Left ventricle myocardium inferior (tissue), 1 donor: ENCODE measurements at regions not wholly inside any gene's neighbourhood (a gene's known extent, or its start where the extent isn't known, plus 50 kb on each side); places are given as distances from the start of the nearest gene placed in this dataset.

Experiments
- DNase-seq: peaks from one replicate; pipeline ENCODE4 v3.0.0-alpha.2; 2020
- H3K27ac ChIP-seq: fragments of 200-600 bp; replicated peaks from 2 replicates; pipeline ENCODE4 v1.8.0; 2021
- H3K27me3 ChIP-seq: fragments of 200-600 bp; 2 replicates; pipeline ENCODE4 v1.8.0; 2021; ENCODE audit warnings: low read depth
- H3K36me3 ChIP-seq: fragments of 200-600 bp; 2 replicates; pipeline ENCODE4 v1.8.0; 2021
- H3K4me1 ChIP-seq: fragments of 200-600 bp; 2 replicates; pipeline ENCODE4 v1.8.0; 2021
- H3K4me3 ChIP-seq: fragments of 200-600 bp; 2 replicates; pipeline ENCODE4 v1.8.0; 2021; ENCODE audit warnings: mild to moderate bottlenecking, moderate library complexity
- H3K9me3 ChIP-seq: fragments of 200-600 bp; replicated peaks from 2 replicates; pipeline ENCODE4 v1.8.0; 2021
- CTCF ChIP-seq: fragments of 200-600 bp; IDR thresholded peaks from 2 replicates; pipeline ENCODE4 v1.8.0; 2021; ENCODE audit warnings: antibody characterized with exemption, mild to moderate bottlenecking, borderline replicate concordance
- intact Hi-C: fragments of 100-400 bp; cut with micrococcal nuclease; formaldehyde crosslinking; loops from one replicate; pipeline ENCODE4 v1.11.0; 2022
- donor health status: DM: no; HTN: yes; CAD: no; lungs with severe emphysema.

- Histone ChIP-seq H3K36me3 (no peaks in the 10 kb centered on the region), H3K4me3 (no peak overlapping the region), H3K27me3 (no peaks in the 10 kb centered on the region), H3K4me1 (no peaks in the 10 kb centered on the region), H3K27ac (no peak overlapping the region), H3K9me3 (peaks cover 11% of the 10 kb centered on the region)
- intact Hi-C loops, result no loop called here
- TF ChIP-seq CTCF, result no peak
- no peak for DNase-seq
Observed at GRCh38 chr10:106436123-106436715, 728.3 kb downstream of the SORCS1 start.

GRCh38 chr10:106435081-106435480 lies 729.4 kb downstream of the SORCS1 start:
- Histone ChIP-seq H3K36me3 (no peaks in the 10 kb centered on the region), H3K27me3 (no peaks in the 10 kb centered on the region), H3K9me3 (peaks cover 11% of the 10 kb centered on the region), H3K4me3 (no peak overlapping the region), H3K27ac (no peak overlapping the region), H3K4me1 (no peaks in the 10 kb centered on the region)
- no peak for DNase-seq
- intact Hi-C loops, result no loop called here
- no peak for TF ChIP-seq CTCF

- Histone ChIP-seq H3K27ac (no peak overlapping the region), H3K36me3 (no peaks in the 10 kb centered on the region), H3K4me1 (no peaks in the 10 kb centered on the region), H3K27me3 (no peaks in the 10 kb centered on the region), H3K4me3 (no peak overlapping the region), H3K9me3 (peaks cover 5% of the 10 kb centered on the region)
- no peak for TF ChIP-seq CTCF
- DNase-seq, result no peak
- intact Hi-C loops, result no loop called here
Observed at GRCh38 chr10:106424981-106425380, 739.5 kb downstream of the SORCS1 start.

- DNase-seq, result no peak
- H3K36me3 ChIP-seq, result no peaks in the 10 kb centered on the region
- intact Hi-C loops, result no loop called here
- H3K4me1 ChIP-seq, result no peaks in the 10 kb centered on the region
- no peak overlapping the region for H3K4me3 ChIP-seq
- H3K27ac ChIP-seq, result no peak overlapping the region
- no peak for TF ChIP-seq CTCF
- H3K27me3 ChIP-seq, result no peaks in the 10 kb centered on the region
- peaks cover 5% of the 10 kb centered on the region for H3K9me3 ChIP-seq
Observed at GRCh38 chr10:106424054-106424453, 740.5 kb downstream of the SORCS1 start.

GRCh38 chr10:106410331-106410730 lies 754.2 kb downstream of the SORCS1 start:
- intact Hi-C loops, result no loop called here
- no peaks in the 10 kb centered on the region for H3K9me3 ChIP-seq
- no peak for DNase-seq
- no peak overlapping the region for H3K4me3 ChIP-seq
- TF ChIP-seq CTCF, result no peak
- H3K27me3 ChIP-seq, result no peaks in the 10 kb centered on the region
- H3K27ac ChIP-seq, result no peak overlapping the region
- no peaks in the 10 kb centered on the region for H3K4me1 ChIP-seq
- H3K36me3 ChIP-seq, result no peaks in the 10 kb centered on the region

GRCh38 chr10:106405141-106405540 lies 759.4 kb downstream of the SORCS1 start:
- TF ChIP-seq CTCF, result no peak
- Histone ChIP-seq H3K36me3 (no peaks in the 10 kb centered on the region), H3K4me3 (no peak overlapping the region), H3K9me3 (no peaks in the 10 kb centered on the region), H3K27me3 (no peaks in the 10 kb centered on the region), H3K27ac (no peak overlapping the region), H3K4me1 (no peaks in the 10 kb centered on the region)
- intact Hi-C loops, result no loop called here
- no peak for DNase-seq
